ENCODE measurements at regions not wholly inside any gene's neighbourhood (a gene's known extent, or its start where the extent isn't known, plus 50 kb on each side); places are given as distances from the start of the nearest gene placed in this dataset.

DNA sequence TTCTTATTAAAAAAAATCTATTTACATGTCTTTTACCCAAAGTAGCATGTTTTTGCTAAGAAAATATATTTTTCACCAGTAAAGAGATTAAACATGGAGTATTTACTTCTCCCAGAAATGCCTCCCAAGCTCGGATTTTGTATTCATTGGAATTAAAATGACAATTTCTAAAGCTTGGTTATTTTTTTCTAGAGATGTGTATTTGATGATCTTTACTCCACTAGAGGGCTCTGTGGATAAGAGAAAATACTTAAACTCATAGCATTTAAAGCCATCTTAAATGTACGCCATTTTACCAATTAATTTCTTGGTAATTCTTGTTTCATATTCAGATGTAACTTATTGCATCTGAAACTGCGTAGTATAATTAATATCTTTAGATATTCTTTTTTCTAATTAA, 461.4 kb downstream of the GALR1 start:
- TF ChIP-seq POLR2AphosphoS5 (IDR thresholded peaks at IDR 0.05) (no peak), EP300 (IDR thresholded peaks at IDR 0.05; ENCODE audit: low read depth) (no peak)
- TF ChIP-seq, protein P1, sequence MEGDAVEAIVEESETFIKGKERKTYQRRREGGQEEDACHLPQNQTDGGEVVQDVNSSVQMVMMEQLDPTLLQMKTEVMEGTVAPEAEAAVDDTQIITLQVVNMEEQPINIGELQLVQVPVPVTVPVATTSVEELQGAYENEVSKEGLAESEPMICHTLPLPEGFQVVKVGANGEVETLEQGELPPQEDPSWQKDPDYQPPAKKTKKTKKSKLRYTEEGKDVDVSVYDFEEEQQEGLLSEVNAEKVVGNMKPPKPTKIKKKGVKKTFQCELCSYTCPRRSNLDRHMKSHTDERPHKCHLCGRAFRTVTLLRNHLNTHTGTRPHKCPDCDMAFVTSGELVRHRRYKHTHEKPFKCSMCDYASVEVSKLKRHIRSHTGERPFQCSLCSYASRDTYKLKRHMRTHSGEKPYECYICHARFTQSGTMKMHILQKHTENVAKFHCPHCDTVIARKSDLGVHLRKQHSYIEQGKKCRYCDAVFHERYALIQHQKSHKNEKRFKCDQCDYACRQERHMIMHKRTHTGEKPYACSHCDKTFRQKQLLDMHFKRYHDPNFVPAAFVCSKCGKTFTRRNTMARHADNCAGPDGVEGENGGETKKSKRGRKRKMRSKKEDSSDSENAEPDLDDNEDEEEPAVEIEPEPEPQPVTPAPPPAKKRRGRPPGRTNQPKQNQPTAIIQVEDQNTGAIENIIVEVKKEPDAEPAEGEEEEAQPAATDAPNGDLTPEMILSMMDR (IDR thresholded peaks at IDR 0.05): no peak
